CD4-positive, alpha-beta memory T cell (primary cell): ENCODE measurements at regions not wholly inside any gene's neighbourhood (a gene's known extent, or its start where the extent isn't known, plus 50 kb on each side); places are given as distances from the start of the nearest gene placed in this dataset.
"Not testable (repeated sequence)": the region's sequence is repeated elsewhere in the genome, so short reads cannot be mapped to it uniquely, and the experiment has no call there.

Experiments used
- CTCF ChIA-PET: fragments of 350-600 bp; sonication (Branson Sonifier 250); formaldehyde crosslinking; loops from one replicate; lab custom pipeline; 2021; ENCODE audit warnings: inconsistent platforms; ENCODE audit not compliant: partially characterized antibody; lab: Charles Lee
- POLR2A ChIA-PET: fragments of 350-600 bp; sonication (Branson Sonifier 250); formaldehyde crosslinking; loops from one replicate; lab custom pipeline; 2021; ENCODE audit not compliant: partially characterized antibody; lab: Charles Lee
- DNase-seq, 5 donors: peaks; one replicate each; pipeline versions ENCODE4 v3.0.0 to v3.0.0-alpha.2; 2020 to 2022; ENCODE audit warnings: mixed read lengths in 1 of 5
- H3K27ac ChIP-seq: one replicate; pipeline ENCODE4 v1.7.0; 2013; ENCODE audit warnings: low read depth, low read length
- H3K27me3 ChIP-seq: 2 replicates; pipeline ENCODE4 v1.7.0; 2013; ENCODE audit warnings: mild to moderate bottlenecking, low read length, moderate library complexity; ENCODE audit not compliant: insufficient read depth
- H3K36me3 ChIP-seq: 2 replicates; pipeline ENCODE4 v1.7.0; 2013; ENCODE audit warnings: mild to moderate bottlenecking, low read length, moderate library complexity; ENCODE audit not compliant: insufficient read depth
- H3K4me1 ChIP-seq: 2 replicates; pipeline ENCODE4 v1.7.0; 2013; ENCODE audit warnings: mild to moderate bottlenecking, low read length, moderate library complexity; ENCODE audit not compliant: insufficient read depth
- H3K4me3 ChIP-seq, 2 donors: one replicate each; pipeline ENCODE4 v1.7.0; 2013; ENCODE audit warnings: low read length in 2 of 2, mild to moderate bottlenecking in 1 of 2
- H3K9me3 ChIP-seq, 2 donors: one replicate each; pipeline ENCODE4 v1.7.0; 2013; ENCODE audit warnings: low read length in 2 of 2, control low read depth in 1 of 2; ENCODE audit not compliant: control insufficient read depth in 1 of 2
- H3K27ac Mint-ChIP-seq, 7 donors: one replicate each; pipeline ENCODE4 v1.8.0; 2020 to 2021; ENCODE audit warnings: mixed read lengths in 7 of 7, mild to moderate bottlenecking in 6 of 7, inconsistent platforms in 3 of 7, moderate library complexity in 3 of 7
- H3K27me3 Mint-ChIP-seq, 2 donors: one replicate each; pipeline ENCODE4 v1.8.0; 2020 to 2021; ENCODE audit warnings: mixed read lengths in 2 of 2
- H3K36me3 Mint-ChIP-seq, 2 donors: one replicate each; pipeline ENCODE4 v1.8.0; 2020 to 2021; ENCODE audit warnings: mixed read lengths in 2 of 2, inconsistent platforms in 1 of 2, mild to moderate bottlenecking in 1 of 2
- H3K4me1 Mint-ChIP-seq, 4 donors: one replicate each; pipeline ENCODE4 v1.8.0; 2020 to 2021; ENCODE audit warnings: mixed read lengths in 4 of 4, mild to moderate bottlenecking in 1 of 4
- H3K4me3 Mint-ChIP-seq, 8 donors: one replicate each; pipeline ENCODE4 v1.8.0; 2020 to 2021; ENCODE audit warnings: mixed read lengths in 8 of 8, mild to moderate bottlenecking in 7 of 8, moderate library complexity in 6 of 8, inconsistent platforms in 3 of 8
- H3K9me3 Mint-ChIP-seq, 8 donors: one replicate each; pipeline ENCODE4 v1.8.0; 2020 to 2021; ENCODE audit warnings: mixed read lengths in 8 of 8, mild to moderate bottlenecking in 5 of 8, inconsistent platforms in 3 of 8, moderate library complexity in 1 of 8
- intact Hi-C: fragments of 100-400 bp; cut with micrococcal nuclease; formaldehyde crosslinking; loops from one replicate; pipeline ENCODE4 v1.15.1; 2023

DNA sequence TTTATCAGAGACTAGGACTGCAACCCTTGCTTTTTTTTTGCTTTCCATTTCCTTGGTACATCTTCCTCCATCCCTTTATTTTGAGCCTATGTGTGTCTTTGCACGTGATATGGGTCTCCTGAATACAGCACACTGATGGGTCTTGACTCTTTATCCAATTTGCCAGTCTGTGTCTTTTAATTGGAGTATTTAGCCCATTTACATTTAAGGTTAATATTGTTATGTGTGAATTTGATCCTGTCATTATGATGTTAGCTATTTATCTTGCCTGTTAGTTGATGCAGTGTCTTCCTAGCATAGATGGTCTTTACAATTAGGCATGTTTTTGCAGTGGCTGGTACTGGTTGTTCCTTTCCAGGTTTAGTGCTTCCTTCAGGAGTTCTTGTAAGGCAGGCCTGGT, 185.4 kb downstream of the VSIG4 start:
- intact Hi-C loops, H3K4me3 ChIP-seq, POLR2A ChIA-PET, H3K9me3 ChIP-seq, H3K27ac ChIP-seq, H3K4me1 ChIP-seq, H3K4me3 Mint-ChIP-seq, H3K36me3 Mint-ChIP-seq, H3K27ac Mint-ChIP-seq, H3K27me3 ChIP-seq, H3K27me3 Mint-ChIP-seq, DNase-seq, CTCF ChIA-PET, H3K4me1 Mint-ChIP-seq, H3K36me3 ChIP-seq: not testable (repeated sequence)
- peaks cover 0 to 30% (median 13%) of the 10 kb centered on the region in 8 donors for H3K9me3 Mint-ChIP-seq

- H3K4me3 ChIP-seq, H3K27ac ChIP-seq, H3K27me3 ChIP-seq, H3K4me1 Mint-ChIP-seq, CTCF ChIA-PET, H3K27me3 Mint-ChIP-seq, intact Hi-C loops, POLR2A ChIA-PET, H3K27ac Mint-ChIP-seq, H3K4me3 Mint-ChIP-seq, H3K36me3 ChIP-seq, H3K9me3 ChIP-seq, H3K4me1 ChIP-seq, DNase-seq, H3K36me3 Mint-ChIP-seq: not testable (repeated sequence)
- H3K9me3 Mint-ChIP-seq = peaks cover 0 to 30% (median 13%) of the 10 kb centered on the region in 8 donors
Observed at GRCh38 chrX:65851306-65851705, 183.9 kb downstream of the MSN start.

DNA sequence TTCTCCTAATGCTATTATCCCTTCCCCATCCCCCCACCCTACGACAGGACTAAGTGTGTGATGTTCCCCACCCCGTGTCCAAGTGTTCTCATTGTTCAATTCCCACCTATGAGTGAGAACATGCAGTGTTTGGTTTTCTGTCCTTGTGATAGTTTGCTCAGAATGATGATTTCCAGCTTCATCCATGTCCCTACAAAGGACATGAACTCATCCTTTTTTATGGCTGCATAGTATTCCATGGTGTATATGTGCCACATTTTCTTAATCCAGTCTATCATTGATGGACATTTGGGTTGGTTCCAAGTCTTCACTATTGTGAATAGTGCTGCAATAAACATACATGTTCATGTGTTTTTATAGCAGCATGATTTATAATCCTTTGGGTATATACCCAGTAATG, 183.4 kb downstream of the MSN start:
- H3K27ac ChIP-seq, H3K36me3 Mint-ChIP-seq, H3K27ac Mint-ChIP-seq, H3K27me3 Mint-ChIP-seq, H3K4me3 Mint-ChIP-seq, H3K36me3 ChIP-seq, H3K4me3 ChIP-seq, DNase-seq, H3K4me1 ChIP-seq, CTCF ChIA-PET, H3K9me3 ChIP-seq, intact Hi-C loops, H3K4me1 Mint-ChIP-seq, H3K27me3 ChIP-seq, POLR2A ChIA-PET: not testable (repeated sequence)
- H3K9me3 Mint-ChIP-seq = peaks cover 0 to 30% (median 13%) of the 10 kb centered on the region in 8 donors

GRCh38 chrX:65846974-65847373, 179.5 kb downstream of the MSN start:
- H3K4me3 Mint-ChIP-seq = no peak overlapping the region
- CTCF ChIA-PET = no interaction called here
- no peaks in the 10 kb centered on the region for H3K27me3 Mint-ChIP-seq
- no peaks in the 10 kb centered on the region for H3K36me3 Mint-ChIP-seq
- peaks cover 0 to 7% (median 0%) of the 10 kb centered on the region in 8 donors for H3K9me3 Mint-ChIP-seq
- Histone ChIP-seq H3K36me3 (no peaks in the 10 kb centered on the region), H3K9me3 (no peaks in the 10 kb centered on the region), H3K27me3 (no peaks in the 10 kb centered on the region), H3K4me1 (no peaks in the 10 kb centered on the region), H3K27ac (no peak overlapping the region), H3K4me3 (no peak overlapping the region)
- DNase-seq = no peak
- no peak overlapping the region for H3K27ac Mint-ChIP-seq
- H3K4me1 Mint-ChIP-seq = no peaks in the 10 kb centered on the region
- intact Hi-C loops = no loop called here
- POLR2A ChIA-PET = no interaction called here

GRCh38 chrX:65841263-65841662, 173.8 kb downstream of the MSN start:
- ChIA-PET POLR2A (no interaction called here), CTCF (no interaction called here)
- Mint-ChIP-seq H3K27ac (no peak overlapping the region), H3K4me3 (no peak overlapping the region), H3K9me3 (peaks cover 0 to 4% (median 0%) of the 10 kb centered on the region in 8 donors), H3K27me3 (no peaks in the 10 kb centered on the region), H3K36me3 (no peaks in the 10 kb centered on the region), H3K4me1 (peaks cover 0 to 21% (median 6%) of the 10 kb centered on the region in 4 donors)
- Histone ChIP-seq H3K27ac (no peak overlapping the region), H3K27me3 (no peaks in the 10 kb centered on the region), H3K9me3 (no peaks in the 10 kb centered on the region), H3K4me1 (no peaks in the 10 kb centered on the region), H3K4me3 (no peak overlapping the region), H3K36me3 (no peaks in the 10 kb centered on the region)
- no peak for DNase-seq
- intact Hi-C loops = no loop called here

GRCh38 chrX:65838674-65839073, 171.2 kb downstream of the MSN start:
- Histone ChIP-seq H3K27me3 (no peaks in the 10 kb centered on the region), H3K4me1 (no peaks in the 10 kb centered on the region), H3K9me3 (no peaks in the 10 kb centered on the region), H3K36me3 (no peaks in the 10 kb centered on the region), H3K4me3 (no peak overlapping the region), H3K27ac (no peak overlapping the region)
- ChIA-PET POLR2A (no interaction called here), CTCF (no interaction called here)
- no peak for DNase-seq
- peaks cover 0 to 4% (median 0%) of the 10 kb centered on the region in 8 donors for H3K9me3 Mint-ChIP-seq
- peaks cover 0 to 21% (median 6%) of the 10 kb centered on the region in 4 donors for H3K4me1 Mint-ChIP-seq
- no peaks in the 10 kb centered on the region for H3K36me3 Mint-ChIP-seq
- H3K27me3 Mint-ChIP-seq = no peaks in the 10 kb centered on the region
- intact Hi-C loops = no loop called here
- no peak overlapping the region for H3K27ac Mint-ChIP-seq
- no peak overlapping the region for H3K4me3 Mint-ChIP-seq

GRCh38 chrX:65837875-65838549, 170.6 kb downstream of the MSN start:
- H3K4me3 Mint-ChIP-seq = peak overlapping the region in 1 of 8 donors; percentile 31
- no peaks in the 10 kb centered on the region for H3K27me3 ChIP-seq
- H3K36me3 Mint-ChIP-seq = no peaks in the 10 kb centered on the region
- POLR2A ChIA-PET = no interaction called here
- no peak overlapping the region for H3K27ac ChIP-seq
- no peak overlapping the region for H3K4me3 ChIP-seq
- H3K4me1 ChIP-seq = no peaks in the 10 kb centered on the region
- H3K27ac Mint-ChIP-seq = no peak overlapping the region
- H3K36me3 ChIP-seq = no peaks in the 10 kb centered on the region
- H3K9me3 Mint-ChIP-seq = peaks cover 0 to 4% (median 0%) of the 10 kb centered on the region in 8 donors
- DNase-seq = no peak
- CTCF ChIA-PET = no interaction called here
- intact Hi-C loops = no loop called here
- H3K4me1 Mint-ChIP-seq = peaks cover 0 to 21% (median 6%) of the 10 kb centered on the region in 4 donors
- no peaks in the 10 kb centered on the region for H3K9me3 ChIP-seq
- no peaks in the 10 kb centered on the region for H3K27me3 Mint-ChIP-seq
